ENCODE measurements at regions not wholly inside any gene's neighbourhood (a gene's known extent, or its start where the extent isn't known, plus 50 kb on each side); places are given as distances from the start of the nearest gene placed in this dataset.
A peak's percentile ranks its signal among the peaks of the same experiment; 100 is the strongest.

- TF ChIP-seq EZH2 (IDR thresholded peaks at IDR 0.05; ENCODE audit: low read length), result no peak
- TF ChIP-seq, protein P1, sequence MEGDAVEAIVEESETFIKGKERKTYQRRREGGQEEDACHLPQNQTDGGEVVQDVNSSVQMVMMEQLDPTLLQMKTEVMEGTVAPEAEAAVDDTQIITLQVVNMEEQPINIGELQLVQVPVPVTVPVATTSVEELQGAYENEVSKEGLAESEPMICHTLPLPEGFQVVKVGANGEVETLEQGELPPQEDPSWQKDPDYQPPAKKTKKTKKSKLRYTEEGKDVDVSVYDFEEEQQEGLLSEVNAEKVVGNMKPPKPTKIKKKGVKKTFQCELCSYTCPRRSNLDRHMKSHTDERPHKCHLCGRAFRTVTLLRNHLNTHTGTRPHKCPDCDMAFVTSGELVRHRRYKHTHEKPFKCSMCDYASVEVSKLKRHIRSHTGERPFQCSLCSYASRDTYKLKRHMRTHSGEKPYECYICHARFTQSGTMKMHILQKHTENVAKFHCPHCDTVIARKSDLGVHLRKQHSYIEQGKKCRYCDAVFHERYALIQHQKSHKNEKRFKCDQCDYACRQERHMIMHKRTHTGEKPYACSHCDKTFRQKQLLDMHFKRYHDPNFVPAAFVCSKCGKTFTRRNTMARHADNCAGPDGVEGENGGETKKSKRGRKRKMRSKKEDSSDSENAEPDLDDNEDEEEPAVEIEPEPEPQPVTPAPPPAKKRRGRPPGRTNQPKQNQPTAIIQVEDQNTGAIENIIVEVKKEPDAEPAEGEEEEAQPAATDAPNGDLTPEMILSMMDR (optimal IDR thresholded peaks at IDR 0.05 in 1 of 3, IDR thresholded peaks at IDR 0.05 in 1 of 3, conservative IDR thresholded peaks at IDR 0.05 in 1 of 3; ENCODE audit: extremely low read depth in 1 of 3, insufficient read depth in 2 of 3, low read length in 3 of 3), result no peak
- H3K9ac ChIP-seq (ENCODE audit: control insufficient read depth, extremely low read depth, insufficient read depth, low read length), result no peak overlapping the region
- H3K9me1 ChIP-seq (ENCODE audit: control insufficient read depth, extremely low read depth, insufficient read depth, low read length), result no peaks in the 10 kb centered on the region
- no peaks in the 10 kb centered on the region for H3K79me2 ChIP-seq (ENCODE audit: control insufficient read depth, insufficient read depth, low read length)
- no peaks in the 10 kb centered on the region for H3K36me3 ChIP-seq (ENCODE audit: control insufficient read depth in 2 of 2, extremely low read depth in 1 of 2, insufficient read depth in 2 of 2, low read length in 2 of 2)
- dilution Hi-C loops (cut with MboI; ENCODE audit: extremely low pct_ligation_motif_present, low sequenced_read_pairs), result no loop called here
- no peak overlapping the region for H2AFZ ChIP-seq (ENCODE audit: control insufficient read depth, low read length)
- no peak for DNase-seq (ENCODE audit: low read depth, low spot score)
- H3K27me3 ChIP-seq (ENCODE audit: control insufficient read depth, extremely low read depth, insufficient read depth, low read length), result peaks cover 6% of the 10 kb centered on the region
- no peaks in the 10 kb centered on the region for H3K4me1 ChIP-seq (ENCODE audit: control insufficient read depth, extremely low read depth, insufficient read depth, low read length)
- no peak overlapping the region for H3K4me2 ChIP-seq (ENCODE audit: control insufficient read depth, extremely low read depth, insufficient read depth, low read depth, low read length)
- no peaks in the 10 kb centered on the region for H4K20me1 ChIP-seq (ENCODE audit: control insufficient read depth, extremely low read depth, insufficient read depth, low read length)
- no peak overlapping the region for H3K4me3 ChIP-seq (ENCODE audit: control insufficient read depth in 2 of 3, extremely low read depth in 1 of 3, insufficient read depth in 2 of 3, low read depth in 1 of 3, low read length in 3 of 3)
- H3K9me3 ChIP-seq (ENCODE audit: control insufficient read depth, low read depth, low read length), result no peaks in the 10 kb centered on the region
- H3K27ac ChIP-seq (ENCODE audit: control insufficient read depth, insufficient read depth, low read length), result no peak overlapping the region
- no peak for FAIRE-seq
These were observed 186.1 kb upstream of the TSC22D2 start for GRCh38 chr3:150221904-150222523.

DNA sequence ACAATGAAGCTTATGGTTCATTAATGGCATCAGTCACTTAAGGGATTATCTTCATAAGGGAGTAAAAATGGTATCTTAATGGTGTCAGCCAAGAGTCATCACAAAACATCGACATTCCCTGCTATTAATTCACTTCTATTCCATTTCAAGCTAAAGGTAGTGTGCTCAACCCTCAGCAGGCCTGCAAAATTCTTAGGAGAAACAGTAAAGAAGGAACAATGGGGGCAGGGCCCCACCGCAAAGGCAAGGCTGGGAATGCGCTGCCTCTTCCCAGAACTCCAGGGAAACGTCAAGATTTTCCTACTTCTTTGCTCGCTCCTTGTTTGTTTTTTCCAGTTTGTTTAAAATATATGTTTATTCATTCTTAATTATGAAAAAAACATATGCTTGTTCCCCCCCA, 187.3 kb upstream of the TSC22D2 start:
- H4K20me1 ChIP-seq (ENCODE audit: control insufficient read depth, extremely low read depth, insufficient read depth, low read length), result no peaks in the 10 kb centered on the region
- DNase-seq (ENCODE audit: low read depth, low spot score), result no peak
- dilution Hi-C loops (cut with MboI; ENCODE audit: extremely low pct_ligation_motif_present, low sequenced_read_pairs), result no loop called here
- no peaks in the 10 kb centered on the region for H3K9me1 ChIP-seq (ENCODE audit: control insufficient read depth, extremely low read depth, insufficient read depth, low read length)
- no peak overlapping the region for H3K4me3 ChIP-seq (ENCODE audit: control insufficient read depth in 2 of 3, extremely low read depth in 1 of 3, insufficient read depth in 2 of 3, low read depth in 1 of 3, low read length in 3 of 3)
- no peaks in the 10 kb centered on the region for H3K36me3 ChIP-seq (ENCODE audit: control insufficient read depth in 2 of 2, extremely low read depth in 1 of 2, insufficient read depth in 2 of 2, low read length in 2 of 2)
- peaks cover 6% of the 10 kb centered on the region for H3K27me3 ChIP-seq (ENCODE audit: control insufficient read depth, extremely low read depth, insufficient read depth, low read length)
- no peak overlapping the region for H2AFZ ChIP-seq (ENCODE audit: control insufficient read depth, low read length)
- no peaks in the 10 kb centered on the region for H3K9me3 ChIP-seq (ENCODE audit: control insufficient read depth, low read depth, low read length)
- FAIRE-seq, result no peak
- H3K4me2 ChIP-seq (ENCODE audit: control insufficient read depth, extremely low read depth, insufficient read depth, low read depth, low read length), result peak overlapping the region; percentile 33
- H3K79me2 ChIP-seq (ENCODE audit: control insufficient read depth, insufficient read depth, low read length), result no peaks in the 10 kb centered on the region
- no peak overlapping the region for H3K27ac ChIP-seq (ENCODE audit: control insufficient read depth, insufficient read depth, low read length)
- no peak overlapping the region for H3K9ac ChIP-seq (ENCODE audit: control insufficient read depth, extremely low read depth, insufficient read depth, low read length)
- TF ChIP-seq EZH2 (IDR thresholded peaks at IDR 0.05; ENCODE audit: low read length), result no peak
- TF ChIP-seq, protein P1 (optimal IDR thresholded peaks at IDR 0.05 in 1 of 3, IDR thresholded peaks at IDR 0.05 in 1 of 3, conservative IDR thresholded peaks at IDR 0.05 in 1 of 3; ENCODE audit: extremely low read depth in 1 of 3, insufficient read depth in 2 of 3, low read length in 3 of 3), result no peak
- peaks cover 9% of the 10 kb centered on the region for H3K4me1 ChIP-seq (ENCODE audit: control insufficient read depth, extremely low read depth, insufficient read depth, low read length)
